Adrenal gland (tissue), 5 donors: ENCODE measurements at regions not wholly inside any gene's neighbourhood (a gene's known extent, or its start where the extent isn't known, plus 50 kb on each side); places are given as distances from the start of the nearest gene placed in this dataset.

Source experiments
- POLR2A ChIP-seq, 2 donors: fragments of 450-650 bp; IDR thresholded peaks; one replicate each; pipeline ENCODE4 v1.6.1; 2017; ENCODE audit warnings: antibody characterized with exemption in 2 of 2, mild to moderate bottlenecking in 2 of 2, moderate library complexity in 1 of 2
- TF ChIP-seq, protein P1 (sequence below), 6 experiments: fragments of 450-650 bp in 4 of 6; fragments of 200-600 bp in 2 of 6; sonication (generic) in 1 of 6; IDR thresholded peaks; 1 replicate in 5 of 6; 2 replicates in 1 of 6; pipeline versions ENCODE4 v1.5.1 to v1.8.0; 2016 to 2021; ENCODE audit warnings: antibody characterized with exemption in 6 of 6, mild to moderate bottlenecking in 2 of 6, moderate library complexity in 1 of 6
- donor health status: DM: no; HTN: no; CAD: no.

DNA sequence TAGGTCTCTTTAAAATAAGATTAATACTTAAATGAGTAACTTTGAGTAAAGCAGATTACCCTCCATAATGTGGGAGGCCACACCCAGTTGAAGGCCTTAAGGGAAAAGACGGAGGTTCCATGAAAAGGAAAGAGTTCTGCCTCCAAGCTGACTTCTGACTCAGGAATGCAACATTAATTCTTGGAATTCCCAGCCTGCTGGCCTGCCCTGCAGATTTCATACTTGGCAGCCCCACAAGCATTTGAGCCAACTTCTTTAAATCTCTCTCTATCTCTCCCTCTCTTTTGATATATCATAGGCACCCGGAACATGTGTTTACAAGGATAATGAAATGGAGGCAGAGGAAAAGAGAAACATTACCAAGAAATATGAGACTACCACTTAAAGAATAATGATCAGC lies 902.3 kb upstream of the MIR17HG start:
- TF ChIP-seq, protein P1, sequence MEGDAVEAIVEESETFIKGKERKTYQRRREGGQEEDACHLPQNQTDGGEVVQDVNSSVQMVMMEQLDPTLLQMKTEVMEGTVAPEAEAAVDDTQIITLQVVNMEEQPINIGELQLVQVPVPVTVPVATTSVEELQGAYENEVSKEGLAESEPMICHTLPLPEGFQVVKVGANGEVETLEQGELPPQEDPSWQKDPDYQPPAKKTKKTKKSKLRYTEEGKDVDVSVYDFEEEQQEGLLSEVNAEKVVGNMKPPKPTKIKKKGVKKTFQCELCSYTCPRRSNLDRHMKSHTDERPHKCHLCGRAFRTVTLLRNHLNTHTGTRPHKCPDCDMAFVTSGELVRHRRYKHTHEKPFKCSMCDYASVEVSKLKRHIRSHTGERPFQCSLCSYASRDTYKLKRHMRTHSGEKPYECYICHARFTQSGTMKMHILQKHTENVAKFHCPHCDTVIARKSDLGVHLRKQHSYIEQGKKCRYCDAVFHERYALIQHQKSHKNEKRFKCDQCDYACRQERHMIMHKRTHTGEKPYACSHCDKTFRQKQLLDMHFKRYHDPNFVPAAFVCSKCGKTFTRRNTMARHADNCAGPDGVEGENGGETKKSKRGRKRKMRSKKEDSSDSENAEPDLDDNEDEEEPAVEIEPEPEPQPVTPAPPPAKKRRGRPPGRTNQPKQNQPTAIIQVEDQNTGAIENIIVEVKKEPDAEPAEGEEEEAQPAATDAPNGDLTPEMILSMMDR (IDR thresholded peaks at IDR 0.05) = no peak
- no peak for TF ChIP-seq POLR2A (IDR thresholded peaks at IDR 0.05)
